Natural killer cell (primary cell): ENCODE measurements at regions not wholly inside any gene's neighbourhood (a gene's known extent, or its start where the extent isn't known, plus 50 kb on each side); places are given as distances from the start of the nearest gene placed in this dataset.

ENCODE experiments used
- ATAC-seq, 3 donors: fragments of 150-1000 bp in 2 of 3; fragments of 200-7000 bp in 1 of 3; cut with Tn5 transposase; 1 replicate in 1 of 3; 2 replicates in 2 of 3; pipeline ENCODE4 v1.10.0; 2021; ENCODE audit warnings: mild to moderate bottlenecking in 2 of 3, moderate library complexity in 2 of 3
- DNase-seq, 2 donors: peaks; one replicate each; pipeline versions ENCODE4 v3.0.0 to v3.0.0-alpha.2; 2013 to 2021; ENCODE audit warnings: mixed read lengths in 1 of 2
- H3K27ac ChIP-seq: one replicate; pipeline ENCODE4 v1.5.1; 2013; ENCODE audit warnings: mild to moderate bottlenecking, low read length
- H3K27me3 ChIP-seq: one replicate; pipeline ENCODE4 v1.6.1; 2013; ENCODE audit warnings: low read length; ENCODE audit not compliant: control insufficient read depth, insufficient read depth
- H3K36me3 ChIP-seq: one replicate; pipeline ENCODE4 v1.6.1; 2013; ENCODE audit warnings: low read length; ENCODE audit not compliant: control insufficient read depth, insufficient read depth
- H3K4me1 ChIP-seq: one replicate; pipeline ENCODE4 v1.6.1; 2013; ENCODE audit warnings: low read length; ENCODE audit not compliant: control insufficient read depth, insufficient read depth
- H3K4me3 ChIP-seq: one replicate; pipeline ENCODE4 v1.5.1; 2013; ENCODE audit warnings: low read length
- H3K9me3 ChIP-seq: one replicate; pipeline ENCODE4 v1.6.1; 2013; ENCODE audit warnings: low read length; ENCODE audit not compliant: control insufficient read depth, insufficient read depth
- H3K27ac Mint-ChIP-seq, 2 donors: one replicate each; pipeline ENCODE4 v1.8.0; 2022; ENCODE audit warnings: mild to moderate bottlenecking in 2 of 2, mixed read lengths in 2 of 2, moderate library complexity in 1 of 2
- H3K27me3 Mint-ChIP-seq, 2 donors: one replicate each; pipeline ENCODE4 v1.8.0; 2022; ENCODE audit warnings: low read depth in 2 of 2, mixed read lengths in 2 of 2
- H3K36me3 Mint-ChIP-seq: one replicate; pipeline ENCODE4 v1.8.0; 2022; ENCODE audit warnings: mixed read lengths
- H3K4me1 Mint-ChIP-seq, 2 donors: one replicate each; pipeline ENCODE4 v1.8.0; 2022; ENCODE audit warnings: mixed read lengths in 2 of 2
- H3K4me3 Mint-ChIP-seq: one replicate; pipeline ENCODE4 v1.8.0; 2022; ENCODE audit warnings: mild to moderate bottlenecking, moderate library complexity, mixed read lengths
- H3K9me3 Mint-ChIP-seq, 2 donors: one replicate each; pipeline ENCODE4 v1.8.0; 2022; ENCODE audit warnings: mixed read lengths in 2 of 2
- WGBS: methylation state at CpG from one replicate; pipeline ENCODE4 v1.1.7; 2013; ENCODE audit warnings: missing lambda C conversion rate; ENCODE audit not compliant: insufficient coverage; 5-methylcytosine and 5-hydroxymethylcytosine counted together
- intact Hi-C: fragments of 100-400 bp; cut with micrococcal nuclease; formaldehyde crosslinking; loops from one replicate; pipeline ENCODE4 v1.14.2; 2022
- TF ChIP-seq, protein P1 (sequence below): fragments of 200-600 bp; IDR thresholded peaks from one replicate; pipeline ENCODE4 v1.8.0; 2022; ENCODE audit warnings: antibody characterized with exemption

DNA sequence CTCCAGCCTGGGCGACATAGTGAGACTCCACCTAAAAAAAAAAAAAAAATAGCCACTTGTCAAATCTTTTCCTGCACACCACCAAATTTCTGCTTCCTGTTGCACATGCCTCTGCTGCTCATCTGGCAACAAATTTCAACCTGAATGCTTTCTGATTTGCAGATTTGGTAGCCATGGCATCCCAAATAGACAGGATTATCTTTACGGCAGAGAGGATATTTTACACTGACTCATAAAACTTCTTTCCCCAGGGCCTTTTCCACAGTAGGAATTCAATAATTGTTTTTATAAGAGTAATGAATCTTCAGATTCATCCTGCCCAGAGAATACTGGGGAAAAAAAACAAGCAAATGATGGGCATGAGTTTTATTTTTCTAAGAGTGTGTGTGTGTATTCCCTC is 264.6 kb downstream of the FRK start:
- no peak for DNase-seq
- Mint-ChIP-seq H3K4me3 (no peak overlapping the region), H3K27me3 (no peaks in the 10 kb centered on the region), H3K27ac (no peak overlapping the region), H3K9me3 (peaks cover 8 to 12% of the 10 kb centered on the region in 2 donors), H3K36me3 (no peaks in the 10 kb centered on the region), H3K4me1 (no peaks in the 10 kb centered on the region)
- no peaks in the 10 kb centered on the region for H3K36me3 ChIP-seq
- H3K4me3 ChIP-seq = no peak overlapping the region
- no peak overlapping the region for H3K27ac ChIP-seq
- H3K9me3 ChIP-seq = no peaks in the 10 kb centered on the region
- no peak for ATAC-seq
- TF ChIP-seq, protein P1, sequence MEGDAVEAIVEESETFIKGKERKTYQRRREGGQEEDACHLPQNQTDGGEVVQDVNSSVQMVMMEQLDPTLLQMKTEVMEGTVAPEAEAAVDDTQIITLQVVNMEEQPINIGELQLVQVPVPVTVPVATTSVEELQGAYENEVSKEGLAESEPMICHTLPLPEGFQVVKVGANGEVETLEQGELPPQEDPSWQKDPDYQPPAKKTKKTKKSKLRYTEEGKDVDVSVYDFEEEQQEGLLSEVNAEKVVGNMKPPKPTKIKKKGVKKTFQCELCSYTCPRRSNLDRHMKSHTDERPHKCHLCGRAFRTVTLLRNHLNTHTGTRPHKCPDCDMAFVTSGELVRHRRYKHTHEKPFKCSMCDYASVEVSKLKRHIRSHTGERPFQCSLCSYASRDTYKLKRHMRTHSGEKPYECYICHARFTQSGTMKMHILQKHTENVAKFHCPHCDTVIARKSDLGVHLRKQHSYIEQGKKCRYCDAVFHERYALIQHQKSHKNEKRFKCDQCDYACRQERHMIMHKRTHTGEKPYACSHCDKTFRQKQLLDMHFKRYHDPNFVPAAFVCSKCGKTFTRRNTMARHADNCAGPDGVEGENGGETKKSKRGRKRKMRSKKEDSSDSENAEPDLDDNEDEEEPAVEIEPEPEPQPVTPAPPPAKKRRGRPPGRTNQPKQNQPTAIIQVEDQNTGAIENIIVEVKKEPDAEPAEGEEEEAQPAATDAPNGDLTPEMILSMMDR = no peak
- 84% methylated on average over 1 of the region's 2 CpGs for WGBS
- H3K27me3 ChIP-seq = no peaks in the 10 kb centered on the region
- intact Hi-C loops = no loop called here
- H3K4me1 ChIP-seq = no peaks in the 10 kb centered on the region

DNA sequence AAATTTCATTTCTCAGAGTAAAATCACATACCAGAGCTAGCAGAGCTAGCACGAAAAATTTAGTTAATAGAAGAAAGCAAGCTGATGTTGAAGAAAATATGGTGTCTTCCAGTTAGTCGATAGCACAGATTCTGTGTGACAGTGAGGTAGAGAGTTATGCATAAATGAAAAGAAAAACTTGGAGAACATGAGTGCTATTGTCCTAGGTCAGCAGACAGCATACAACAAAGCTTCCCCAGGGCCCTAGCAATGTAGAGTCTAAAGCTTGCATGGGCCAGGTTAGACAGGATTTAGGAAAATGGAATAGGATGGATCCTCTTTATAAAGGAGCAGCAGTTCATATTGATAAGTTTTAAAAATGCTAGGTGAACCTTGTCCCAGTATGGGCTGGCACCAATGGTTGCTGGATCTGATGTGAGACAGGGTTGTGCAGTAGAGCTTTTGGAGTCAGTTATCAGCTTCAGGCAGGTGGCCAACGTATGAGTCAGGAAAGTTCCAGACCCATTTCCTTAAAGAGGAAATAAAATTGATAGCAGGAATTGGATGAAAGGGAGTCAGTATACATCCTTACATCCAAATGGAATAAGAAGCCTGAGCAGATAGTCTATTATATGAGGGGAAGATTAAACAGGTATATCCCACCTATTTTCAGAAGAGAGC is 277.2 kb downstream of the FRK start:
- Mint-ChIP-seq H3K27me3 (no peaks in the 10 kb centered on the region), H3K9me3 (peaks cover 11 to 19% of the 10 kb centered on the region in 2 donors), H3K4me1 (no peaks in the 10 kb centered on the region), H3K4me3 (no peak overlapping the region), H3K27ac (no peak overlapping the region), H3K36me3 (peaks cover 9% of the 10 kb centered on the region)
- WGBS = 76% methylated on average over 2 of the region's 3 CpGs
- ATAC-seq (no peak), DNase-seq (no peak)
- intact Hi-C loops = no loop called here
- no peak overlapping the region for H3K4me3 ChIP-seq
- H3K36me3 ChIP-seq = no peaks in the 10 kb centered on the region
- no peaks in the 10 kb centered on the region for H3K27me3 ChIP-seq
- TF ChIP-seq, protein P1 = no peak
- H3K27ac ChIP-seq = no peak overlapping the region
- no peaks in the 10 kb centered on the region for H3K4me1 ChIP-seq
- no peaks in the 10 kb centered on the region for H3K9me3 ChIP-seq

DNA sequence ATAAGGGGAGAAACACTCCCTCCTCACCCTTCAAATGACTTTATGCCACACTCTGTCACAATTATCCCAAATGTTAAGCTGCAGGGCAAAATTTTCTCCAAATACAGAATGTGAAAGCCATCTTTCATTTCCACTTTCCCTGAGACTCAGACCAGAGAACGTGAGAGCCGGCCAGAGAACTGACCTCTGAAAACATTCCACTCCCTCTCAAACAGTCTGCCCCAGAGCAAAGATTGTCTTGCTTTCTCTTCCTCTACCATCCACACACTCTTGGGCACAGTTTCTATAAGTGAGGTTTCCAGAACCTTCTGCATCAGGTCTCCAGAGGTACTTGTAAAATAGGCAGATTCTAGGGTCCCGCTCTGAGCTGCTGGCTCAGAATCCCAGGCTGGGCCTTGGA is 278.1 kb downstream of the FRK start:
- H3K27ac Mint-ChIP-seq = no peak overlapping the region
- no peak overlapping the region for H3K4me3 Mint-ChIP-seq
- no peaks in the 10 kb centered on the region for H3K27me3 ChIP-seq
- H3K4me1 Mint-ChIP-seq = no peaks in the 10 kb centered on the region
- DNase-seq = no peak
- no peak for ATAC-seq
- WGBS = 86% methylated on average over 3 of the region's 3 CpGs
- intact Hi-C loops = no loop called here
- no peaks in the 10 kb centered on the region for H3K4me1 ChIP-seq
- no peaks in the 10 kb centered on the region for H3K9me3 ChIP-seq
- H3K4me3 ChIP-seq = no peak overlapping the region
- no peaks in the 10 kb centered on the region for H3K27me3 Mint-ChIP-seq
- peaks cover 8 to 19% of the 10 kb centered on the region in 2 donors for H3K9me3 Mint-ChIP-seq
- H3K36me3 Mint-ChIP-seq = peaks cover 9% of the 10 kb centered on the region
- no peak overlapping the region for H3K27ac ChIP-seq
- TF ChIP-seq, protein P1 = no peak
- H3K36me3 ChIP-seq = no peaks in the 10 kb centered on the region

DNA sequence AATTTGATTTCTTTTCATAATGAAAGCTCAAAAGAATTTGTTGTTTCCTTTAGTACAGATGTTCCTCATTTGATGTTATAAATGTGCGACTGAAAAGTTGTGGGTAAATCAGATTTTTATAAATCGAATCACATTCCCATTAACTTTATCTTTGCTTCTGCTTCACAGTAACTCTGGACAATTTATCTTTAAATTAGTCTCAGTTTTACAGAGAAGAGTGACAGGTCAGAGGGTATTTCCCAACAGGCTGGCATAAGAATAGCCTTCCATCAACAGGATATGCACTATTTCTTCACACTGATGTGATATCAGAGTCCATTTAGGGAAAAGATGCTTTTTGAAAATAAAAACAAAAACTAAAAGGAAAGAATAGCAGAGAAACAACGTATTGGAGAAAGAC is 286.9 kb downstream of the FRK start:
- Mint-ChIP-seq H3K4me3 (no peak overlapping the region), H3K27ac (no peak overlapping the region), H3K4me1 (no peaks in the 10 kb centered on the region), H3K9me3 (peaks cover 4 to 7% of the 10 kb centered on the region in 2 donors), H3K36me3 (no peaks in the 10 kb centered on the region), H3K27me3 (no peaks in the 10 kb centered on the region)
- ATAC-seq (no peak), DNase-seq (no peak)
- no peaks in the 10 kb centered on the region for H3K9me3 ChIP-seq
- intact Hi-C loops = no loop called here
- no peaks in the 10 kb centered on the region for H3K4me1 ChIP-seq
- no peaks in the 10 kb centered on the region for H3K27me3 ChIP-seq
- no CpG with 5 or more reads among the region's 3 CpGs for WGBS
- no peak overlapping the region for H3K27ac ChIP-seq
- no peaks in the 10 kb centered on the region for H3K36me3 ChIP-seq
- no peak overlapping the region for H3K4me3 ChIP-seq
- TF ChIP-seq, protein P1 = no peak
